WERI-Rb-1 (cell line): ENCODE measurements at regions not wholly inside any gene's neighbourhood (a gene's known extent, or its start where the extent isn't known, plus 50 kb on each side); places are given as distances from the start of the nearest gene placed in this dataset.

Source experiments
- DNase-seq: peaks from one replicate; pipeline ENCODE4 v3.0.0-alpha.2; 2020
- H3K27ac ChIP-seq: fragments of 250-450 bp; sonication (Bioruptor Pico); 2 replicates; pipeline ENCODE4 v1.5.1; 2020; ENCODE audit warnings: mild to moderate bottlenecking, moderate library complexity
- H3K27me3 ChIP-seq: fragments of 250-450 bp; sonication (Bioruptor Pico); 2 replicates; pipeline ENCODE4 v1.5.1; 2021; ENCODE audit warnings: mild to moderate bottlenecking, low read depth, moderate library complexity; ENCODE audit not compliant: insufficient read depth, severe bottlenecking
- H3K36me3 ChIP-seq: fragments of 250-450 bp; sonication (Bioruptor Pico); 2 replicates; pipeline ENCODE4 v1.5.1; 2020; ENCODE audit warnings: mild to moderate bottlenecking, moderate library complexity
- H3K4me3 ChIP-seq: 2 replicates; pipeline ENCODE4 v1.5.1; 2011; ENCODE audit warnings: low read depth, mild to moderate bottlenecking, control low read depth, low read length
- H3K9me3 ChIP-seq: fragments of 250-450 bp; sonication (Bioruptor Pico); 2 replicates; pipeline ENCODE4 v1.5.1; 2021; ENCODE audit warnings: mild to moderate bottlenecking, moderate library complexity; ENCODE audit not compliant: severe bottlenecking
- CTCF ChIP-seq: IDR thresholded peaks from 2 replicates; pipeline ENCODE4 v1.5.1; 2011; ENCODE audit warnings: low read depth, mild to moderate bottlenecking, control low read depth, inconsistent platforms, low read length

GRCh38 chr1:93800856-93801255, 78.2 kb downstream of the DNTTIP2 start:
- no peak for TF ChIP-seq CTCF
- Histone ChIP-seq H3K36me3 (no peaks in the 10 kb centered on the region), H3K9me3 (no peaks in the 10 kb centered on the region), H3K27me3 (no peaks in the 10 kb centered on the region), H3K27ac (no peak overlapping the region), H3K4me3 (no peak overlapping the region)
- no peak for DNase-seq

- no peak for DNase-seq
- H3K27me3 ChIP-seq: no peaks in the 10 kb centered on the region
- H3K4me3 ChIP-seq: no peak overlapping the region
- no peaks in the 10 kb centered on the region for H3K9me3 ChIP-seq
- H3K27ac ChIP-seq: no peak overlapping the region
- H3K36me3 ChIP-seq: no peaks in the 10 kb centered on the region
- TF ChIP-seq CTCF: no peak
Observed at GRCh38 chr1:93798291-93798690, 80.7 kb downstream of the DNTTIP2 start.

- Histone ChIP-seq H3K27me3 (no peaks in the 10 kb centered on the region), H3K36me3 (no peaks in the 10 kb centered on the region), H3K9me3 (no peaks in the 10 kb centered on the region), H3K27ac (no peak overlapping the region), H3K4me3 (no peak overlapping the region)
- no peak for DNase-seq
- TF ChIP-seq CTCF: no peak
Observed at GRCh38 chr1:93784538-93784937, 94.5 kb downstream of the DNTTIP2 start.

GRCh38 chr1:93783876-93784275, 95.1 kb downstream of the DNTTIP2 start:
- no peaks in the 10 kb centered on the region for H3K36me3 ChIP-seq
- no peak overlapping the region for H3K27ac ChIP-seq
- no peak for DNase-seq
- H3K9me3 ChIP-seq: no peaks in the 10 kb centered on the region
- TF ChIP-seq CTCF: no peak
- H3K4me3 ChIP-seq: no peak overlapping the region
- H3K27me3 ChIP-seq: no peaks in the 10 kb centered on the region

GRCh38 chr1:93779540-93780165, 98.0 kb upstream of the BCAR3 start:
- Histone ChIP-seq H3K27me3 (no peaks in the 10 kb centered on the region), H3K27ac (no peak overlapping the region), H3K9me3 (no peaks in the 10 kb centered on the region), H3K36me3 (no peaks in the 10 kb centered on the region), H3K4me3 (no peak overlapping the region)
- TF ChIP-seq CTCF: no peak
- DNase-seq: no peak

GRCh38 chr1:93778457-93778856, 96.8 kb upstream of the BCAR3 start:
- DNase-seq: peak; percentile 42
- no peak overlapping the region for H3K4me3 ChIP-seq
- no peaks in the 10 kb centered on the region for H3K27me3 ChIP-seq
- no peaks in the 10 kb centered on the region for H3K9me3 ChIP-seq
- no peaks in the 10 kb centered on the region for H3K36me3 ChIP-seq
- TF ChIP-seq CTCF: no peak
- no peak overlapping the region for H3K27ac ChIP-seq
